Stimulated activated CD8-positive, alpha-beta memory T cell treated with anti-CD3 and anti-CD28 coated beads, Interleukin-12 subunit alpha, Interleukin-12 subunit beta, amount 100 ng/mL, for 24 hours (primary cell): ENCODE measurements at regions not wholly inside any gene's neighbourhood (a gene's known extent, or its start where the extent isn't known, plus 50 kb on each side); places are given as distances from the start of the nearest gene placed in this dataset.
"Not testable (repeated sequence)": the region's sequence is repeated elsewhere in the genome, so short reads cannot be mapped to it uniquely, and the experiment has no call there.

Experiments
- DNase-seq: peaks from one replicate; pipeline ENCODE4 v3.0.0-alpha.2; 2020; ENCODE audit errors: extremely low read depth

DNA sequence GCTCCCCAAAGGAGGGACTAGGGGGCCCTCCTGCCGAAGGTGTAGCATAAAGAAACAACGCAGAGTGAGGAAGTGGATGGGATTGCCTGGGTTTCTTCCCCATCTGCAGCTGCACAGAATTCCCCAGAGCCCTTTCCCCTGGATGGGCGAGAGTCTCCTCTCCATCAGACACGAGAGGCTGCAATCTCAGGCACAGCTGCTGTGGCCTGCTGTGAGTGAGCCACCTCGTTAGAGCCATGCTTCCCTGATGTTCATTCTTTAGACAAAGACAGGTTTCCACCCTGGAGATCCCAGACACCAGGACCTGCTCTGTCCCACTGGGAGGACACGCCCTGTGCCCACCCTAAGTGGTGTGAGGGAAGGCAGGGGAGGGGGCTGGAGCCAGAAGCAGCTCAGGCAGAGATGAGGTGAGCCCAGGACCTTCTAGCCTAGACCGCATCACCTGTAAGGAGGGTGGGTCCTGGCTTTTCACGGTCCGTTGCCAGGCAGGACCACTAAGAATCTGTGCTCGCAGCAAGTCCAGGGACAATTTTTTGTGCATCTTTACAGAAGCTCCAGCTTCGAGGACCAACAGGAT is 268.6 kb upstream of the TCERG1L start:
- DNase-seq, result no peak

DNA sequence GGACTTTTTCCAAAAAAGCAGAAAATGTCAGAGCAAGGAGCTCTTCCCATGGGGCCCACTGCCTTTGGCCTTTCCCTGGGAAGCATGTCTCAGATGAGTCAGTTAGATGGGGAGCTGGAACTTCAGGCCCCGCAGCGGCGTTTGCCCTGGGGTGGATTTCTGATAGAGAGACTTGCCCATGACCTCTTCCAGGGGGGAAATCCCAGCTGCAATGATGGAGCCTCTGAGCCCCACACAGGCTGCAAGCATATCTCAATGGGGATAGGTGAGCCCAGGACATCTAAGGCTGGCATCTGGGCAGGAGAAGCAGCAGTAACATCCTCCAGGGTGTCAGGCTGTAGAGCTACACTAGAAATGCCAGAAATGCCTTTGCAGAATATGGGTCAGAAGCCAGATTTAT is 269.2 kb upstream of the TCERG1L start:
- no peak for DNase-seq

DNA sequence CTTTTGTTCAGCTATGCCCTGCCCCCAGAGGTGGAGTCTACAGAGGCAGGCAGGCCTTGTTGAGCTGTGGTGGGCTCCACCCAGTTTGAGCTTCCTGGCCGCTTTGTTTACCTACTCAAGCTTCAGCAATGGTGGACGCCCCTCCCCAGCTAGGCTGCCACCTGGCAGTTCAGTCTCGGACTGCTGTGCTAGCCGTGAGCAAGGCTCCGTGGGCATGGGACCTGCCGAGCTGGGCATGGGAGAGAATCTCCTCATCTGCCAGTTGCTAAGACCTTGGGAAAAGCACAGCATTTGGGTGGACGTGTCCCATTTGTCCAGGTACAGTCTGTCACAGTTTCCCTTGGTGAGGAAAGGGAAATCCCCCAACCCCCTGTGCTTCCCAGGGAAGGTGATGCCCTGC is 270.0 kb upstream of the TCERG1L start:
- DNase-seq, result not testable (repeated sequence)

DNA sequence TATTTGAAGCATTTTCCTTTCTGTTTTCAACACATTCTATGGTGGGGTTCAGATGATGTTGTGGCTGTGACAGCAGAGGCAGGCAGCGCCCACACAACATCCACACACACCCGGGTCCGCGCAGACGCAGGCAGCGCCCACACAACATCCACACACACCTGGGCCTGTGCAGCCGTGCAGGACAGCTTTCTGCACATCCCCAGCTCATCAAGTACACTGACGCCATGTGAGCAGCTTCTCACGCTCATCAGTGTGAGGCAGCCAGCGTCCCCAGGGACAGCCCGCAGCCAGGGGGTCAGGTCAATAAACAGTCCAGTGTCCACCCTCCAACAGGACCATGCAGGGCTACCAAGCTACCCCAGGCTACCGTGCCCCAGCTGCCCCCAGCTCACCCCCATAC is 272.8 kb upstream of the TCERG1L start:
- no peak for DNase-seq

DNA sequence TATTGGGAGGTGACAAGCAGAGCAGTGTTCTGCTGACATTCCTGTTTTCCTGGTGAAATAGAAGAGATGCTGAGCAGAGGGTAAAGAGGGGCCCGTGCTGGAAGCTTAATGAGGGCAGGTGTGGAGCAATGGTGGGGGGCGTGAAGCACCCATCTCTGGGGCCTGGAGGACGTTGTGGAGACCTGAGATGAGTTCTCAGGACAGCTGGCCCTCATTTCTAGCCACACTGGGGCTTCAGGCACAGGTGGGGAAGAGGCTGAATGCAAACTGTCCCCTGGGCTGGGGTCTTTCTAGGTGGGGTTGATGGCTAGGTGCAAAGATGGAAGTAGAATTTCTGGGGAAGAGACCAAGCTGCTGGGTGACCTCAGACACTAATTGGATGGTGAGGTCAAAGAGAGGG is 274.2 kb upstream of the TCERG1L start:
- DNase-seq, result no peak

DNA sequence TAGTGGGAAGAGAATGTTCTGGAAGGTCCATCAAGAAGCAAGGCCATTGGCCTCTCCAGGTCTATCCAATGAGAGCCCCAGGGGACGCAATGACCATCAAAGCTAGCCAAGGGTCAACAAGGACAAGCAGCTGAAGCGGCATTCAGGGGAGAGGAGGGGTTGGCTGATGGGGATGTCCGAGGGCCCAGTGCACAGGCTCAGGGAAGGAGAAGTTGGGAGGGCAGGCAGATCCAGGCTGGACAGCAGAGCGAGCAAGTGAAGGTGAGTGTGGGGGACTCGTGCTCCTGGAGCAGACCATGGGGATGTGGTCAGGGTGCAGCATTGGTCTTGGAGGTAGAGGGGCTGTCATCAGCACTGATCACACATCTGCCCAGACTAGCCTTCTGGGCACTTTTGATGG is 275.4 kb upstream of the TCERG1L start:
- no peak for DNase-seq

DNA sequence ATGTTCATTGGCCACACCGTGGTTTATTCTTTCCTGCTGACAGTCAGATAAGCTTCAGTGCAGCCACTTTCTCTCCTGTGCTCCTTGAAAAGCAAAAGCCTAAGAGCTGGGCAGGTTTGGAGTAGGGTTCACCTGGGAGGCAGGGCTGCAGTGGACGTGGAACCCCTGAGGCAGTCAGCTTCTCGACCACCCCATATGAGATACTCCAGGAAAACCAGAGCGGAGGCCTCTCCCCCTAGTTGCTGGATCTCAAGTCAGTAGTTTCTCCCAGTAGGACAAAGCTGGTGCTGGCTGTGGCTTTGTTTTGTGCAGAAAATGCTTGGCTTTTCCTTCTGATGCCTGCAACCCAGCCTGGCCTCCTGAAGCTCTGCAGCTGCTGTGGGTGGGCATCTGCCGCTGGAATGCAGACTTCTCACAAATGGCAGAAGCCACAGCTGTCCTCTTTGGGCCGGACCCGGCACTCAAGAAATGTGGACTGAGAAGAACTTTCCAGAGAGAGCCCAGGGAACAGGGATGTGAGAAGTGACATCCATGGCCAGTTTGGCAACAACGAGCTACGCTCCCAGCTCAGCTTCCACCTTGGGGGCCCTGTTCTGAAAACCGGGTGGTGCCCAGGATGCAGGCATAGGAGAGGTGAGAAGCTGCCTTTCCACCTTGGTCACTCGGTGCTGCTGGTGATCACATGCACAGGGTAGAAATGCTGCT is 276.6 kb upstream of the TCERG1L start:
- DNase-seq, result no peak

DNA sequence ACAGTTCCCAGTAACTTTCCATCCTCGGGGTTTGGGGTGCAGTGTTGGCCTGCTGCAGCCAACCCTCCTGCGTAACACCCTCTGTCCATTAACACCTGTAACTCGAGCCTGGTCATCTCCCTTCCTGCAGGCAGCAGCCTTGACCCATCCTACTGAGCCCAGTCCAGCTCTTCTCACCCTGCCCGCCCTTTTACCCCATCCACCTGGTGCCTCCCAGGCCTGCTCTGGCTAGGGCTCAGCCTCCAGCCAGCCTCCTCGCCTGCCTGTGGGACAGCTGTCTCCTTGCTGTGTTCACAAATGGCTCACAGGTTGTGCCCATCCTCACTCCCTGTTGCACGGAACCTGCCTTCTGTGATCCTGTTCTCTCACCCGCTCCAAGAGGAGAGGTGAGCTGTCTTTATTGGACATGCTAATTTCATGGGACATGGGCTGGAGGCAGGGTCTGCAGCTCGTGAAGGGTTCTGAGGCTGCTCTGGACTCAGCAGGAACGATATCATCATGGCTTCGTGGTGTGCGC is 277.2 kb upstream of the TCERG1L start:
- DNase-seq, result no peak

DNA sequence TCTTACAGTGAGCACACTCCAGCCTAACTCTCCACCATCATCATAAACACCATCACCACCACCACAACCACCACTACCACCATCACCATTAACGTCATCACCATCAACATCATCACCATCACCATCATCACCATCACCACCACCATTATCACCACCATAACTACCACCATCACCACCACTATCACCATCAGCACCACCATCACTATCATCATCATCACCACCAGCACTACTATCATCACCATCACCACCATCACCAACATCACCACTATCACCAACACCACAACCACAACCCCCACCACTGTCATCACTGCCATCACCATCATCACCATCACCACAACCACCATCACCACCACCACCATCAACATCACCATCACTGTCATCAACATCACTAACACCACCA is 279.0 kb upstream of the TCERG1L start:
- no peak for DNase-seq

DNA sequence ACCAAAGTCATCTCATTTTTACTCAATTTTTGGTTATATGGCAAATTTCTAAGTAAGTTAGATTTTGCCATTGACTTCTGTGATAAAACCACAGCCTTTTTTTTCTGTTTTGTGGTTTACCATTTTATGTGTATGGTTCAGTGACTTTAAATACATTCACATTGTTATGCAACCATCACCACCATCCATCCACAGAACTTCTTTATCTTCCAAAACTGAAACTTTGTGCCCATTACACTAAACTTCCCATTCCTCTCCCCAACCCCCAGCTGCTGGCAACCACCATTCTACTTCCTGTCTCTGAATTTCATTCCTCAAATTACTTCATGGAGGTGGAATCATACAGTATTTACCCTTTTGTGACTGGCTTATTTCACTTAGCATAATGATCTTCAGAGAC is 280.4 kb upstream of the TCERG1L start:
- no peak for DNase-seq

DNA sequence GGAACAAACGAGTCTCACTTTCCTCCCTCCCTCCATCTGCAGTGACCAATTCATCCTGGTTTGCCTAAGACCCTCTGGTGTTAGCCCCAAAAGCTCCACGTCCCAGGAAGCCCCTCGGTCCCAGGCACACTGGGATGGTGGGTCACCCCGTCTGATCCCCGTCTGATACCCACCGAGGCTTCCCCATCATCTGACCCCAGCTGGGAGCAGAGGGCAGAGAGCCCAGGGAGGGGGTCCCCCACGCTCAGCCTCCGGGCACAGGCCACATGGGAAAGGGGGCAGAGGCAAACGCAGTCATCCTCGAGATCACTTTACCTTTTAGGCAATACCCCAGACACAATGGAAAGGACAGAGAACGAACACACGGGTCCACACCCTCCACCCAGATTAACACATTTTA is 291.6 kb upstream of the PPP2R2D start:
- no peak for DNase-seq

DNA sequence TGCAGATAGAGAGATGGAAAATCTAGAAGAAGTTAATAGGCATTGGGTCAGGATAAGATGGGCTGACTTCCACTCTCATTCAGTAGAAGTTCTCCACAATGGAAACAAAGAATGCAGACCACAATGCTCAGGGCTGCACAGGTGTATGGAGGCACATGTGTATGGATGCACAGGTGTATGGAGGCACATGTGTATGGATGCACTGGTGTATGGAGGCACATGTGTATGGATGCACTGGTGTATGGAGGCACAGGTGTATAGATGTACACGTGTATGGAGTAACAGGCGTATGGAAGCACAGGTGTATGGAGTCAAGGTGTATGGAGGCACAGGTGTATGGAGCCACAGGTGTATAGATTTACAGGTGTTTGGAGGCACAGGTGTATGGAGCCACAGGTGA is 285.7 kb upstream of the PPP2R2D start:
- no peak for DNase-seq

DNA sequence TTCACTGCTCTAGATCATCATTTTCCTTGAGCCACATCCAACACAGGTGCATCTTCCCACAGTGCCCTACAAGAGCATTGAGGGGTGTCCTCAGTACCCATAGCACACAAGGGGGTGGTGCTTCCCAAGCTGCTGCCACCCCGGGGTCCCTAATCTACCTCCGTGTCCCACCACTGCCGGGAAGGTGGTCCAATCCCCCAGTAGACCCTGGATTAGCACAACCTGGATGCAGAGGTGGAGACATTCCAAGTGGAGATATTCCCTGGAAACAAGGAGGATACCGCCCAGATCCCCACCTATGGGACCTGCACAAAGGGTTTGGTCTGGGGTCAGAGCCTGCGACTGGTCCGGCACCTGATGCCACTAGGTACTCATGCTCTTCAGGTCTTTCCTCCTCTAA is 284.8 kb upstream of the PPP2R2D start:
- DNase-seq, result no peak

DNA sequence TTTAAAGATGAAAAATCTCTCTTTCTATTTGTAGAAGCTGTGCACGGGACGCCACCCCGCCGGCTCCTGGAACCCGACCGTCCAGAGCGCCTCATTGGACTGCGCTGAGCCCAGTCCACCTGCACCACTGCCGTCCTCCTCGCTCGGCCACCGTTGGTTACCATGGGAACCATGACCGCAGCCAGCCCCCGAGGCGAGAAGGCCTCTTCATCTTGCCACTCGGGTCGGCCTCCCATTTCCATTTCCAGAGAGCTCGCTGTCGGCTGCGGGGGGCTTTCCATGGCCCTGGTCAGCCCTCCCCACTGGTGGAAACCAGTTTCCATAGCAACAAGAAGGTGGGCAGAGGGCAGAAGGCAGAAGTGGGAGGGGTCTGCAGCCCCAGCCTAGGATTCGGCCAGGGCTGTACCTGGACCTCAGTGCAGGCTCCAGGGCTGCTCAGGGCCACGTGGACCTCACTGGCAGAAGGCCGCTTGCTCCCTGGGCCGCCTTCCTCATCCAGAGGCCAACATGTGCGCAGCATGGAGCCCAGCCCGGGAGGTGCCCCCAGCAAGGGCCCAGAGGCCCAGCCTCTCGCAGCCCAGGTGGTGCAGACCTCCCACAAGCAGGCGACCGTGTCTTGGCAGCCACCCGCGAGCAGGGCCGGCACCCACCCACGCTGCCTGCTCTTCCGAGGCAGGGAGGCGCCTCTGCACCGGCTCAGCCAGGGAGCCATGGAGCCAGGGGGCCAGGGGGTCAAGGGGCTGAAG is 283.5 kb upstream of the PPP2R2D start:
- no peak for DNase-seq

DNA sequence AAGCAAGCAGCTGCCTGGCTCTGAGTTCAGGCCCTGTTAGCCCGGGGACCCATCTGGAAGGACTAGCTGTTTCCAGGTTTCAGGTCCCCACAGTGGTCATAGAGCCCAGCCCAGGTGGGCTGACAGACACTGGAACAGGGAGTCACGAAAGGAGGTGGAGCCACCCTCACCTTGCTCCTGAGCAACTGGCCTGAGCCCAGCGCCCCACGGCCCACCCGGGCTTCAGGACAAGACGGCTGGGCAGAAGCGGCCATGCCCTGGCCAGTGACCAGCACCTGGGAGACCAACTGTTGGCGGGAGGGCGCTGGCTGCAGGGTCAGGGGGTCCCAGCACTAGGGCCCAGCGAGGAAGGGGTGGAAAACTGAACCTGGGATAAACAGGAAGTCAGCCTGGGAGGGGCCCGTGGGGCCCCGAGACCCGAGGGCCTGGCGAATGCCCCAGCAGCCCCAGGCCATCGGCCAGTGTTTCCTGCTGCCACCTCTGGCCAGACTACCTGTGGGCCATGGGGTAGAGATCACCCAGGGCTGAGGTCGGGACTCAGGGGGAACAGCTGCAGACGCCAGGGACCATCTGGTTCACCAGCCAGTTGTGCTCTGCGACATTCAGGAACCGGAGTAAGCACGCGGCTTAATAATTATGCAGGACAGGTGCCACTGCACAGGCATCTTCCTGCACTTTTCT is 282.1 kb upstream of the PPP2R2D start:
- DNase-seq, result no peak

DNA sequence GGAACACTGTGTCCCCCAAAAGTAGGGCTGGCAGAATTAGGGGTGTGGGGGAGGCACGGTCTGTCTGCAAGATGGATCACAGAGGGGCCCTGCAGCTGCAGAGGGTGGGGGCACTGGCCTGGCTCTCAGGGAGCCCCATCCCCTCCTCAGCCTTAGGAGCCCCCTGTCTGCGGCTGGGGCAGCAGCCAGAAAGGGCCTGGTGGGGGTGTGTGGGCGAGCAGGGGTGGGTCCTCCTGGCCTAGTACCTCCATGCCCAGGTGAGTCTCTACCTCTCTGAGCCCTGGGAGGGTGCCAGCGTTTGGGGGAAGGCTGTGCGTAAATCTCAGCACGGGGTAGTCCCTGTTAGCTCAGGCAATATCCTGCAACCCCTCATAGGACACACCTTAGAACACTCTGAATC is 280.5 kb upstream of the PPP2R2D start:
- no peak for DNase-seq

DNA sequence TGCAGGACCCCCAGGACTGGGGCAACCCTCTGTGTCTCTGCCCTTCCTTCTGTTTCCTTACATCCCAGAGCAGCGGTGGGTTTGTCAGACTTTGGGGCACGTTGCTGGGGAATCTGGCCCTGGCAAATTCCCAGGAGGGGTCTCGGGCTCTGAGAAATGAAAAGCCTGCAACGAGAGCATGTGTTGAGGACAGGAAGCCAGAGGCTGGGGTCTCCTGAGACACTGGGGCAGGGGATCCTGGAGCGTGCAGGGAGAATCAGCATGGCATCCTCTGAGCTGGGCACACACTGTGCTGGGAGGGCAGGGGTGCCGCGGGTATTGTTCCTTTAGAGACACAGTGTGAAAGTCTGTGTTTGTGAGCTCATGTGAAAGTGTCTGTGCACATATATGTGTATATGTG is 279.9 kb upstream of the PPP2R2D start:
- no peak for DNase-seq

DNA sequence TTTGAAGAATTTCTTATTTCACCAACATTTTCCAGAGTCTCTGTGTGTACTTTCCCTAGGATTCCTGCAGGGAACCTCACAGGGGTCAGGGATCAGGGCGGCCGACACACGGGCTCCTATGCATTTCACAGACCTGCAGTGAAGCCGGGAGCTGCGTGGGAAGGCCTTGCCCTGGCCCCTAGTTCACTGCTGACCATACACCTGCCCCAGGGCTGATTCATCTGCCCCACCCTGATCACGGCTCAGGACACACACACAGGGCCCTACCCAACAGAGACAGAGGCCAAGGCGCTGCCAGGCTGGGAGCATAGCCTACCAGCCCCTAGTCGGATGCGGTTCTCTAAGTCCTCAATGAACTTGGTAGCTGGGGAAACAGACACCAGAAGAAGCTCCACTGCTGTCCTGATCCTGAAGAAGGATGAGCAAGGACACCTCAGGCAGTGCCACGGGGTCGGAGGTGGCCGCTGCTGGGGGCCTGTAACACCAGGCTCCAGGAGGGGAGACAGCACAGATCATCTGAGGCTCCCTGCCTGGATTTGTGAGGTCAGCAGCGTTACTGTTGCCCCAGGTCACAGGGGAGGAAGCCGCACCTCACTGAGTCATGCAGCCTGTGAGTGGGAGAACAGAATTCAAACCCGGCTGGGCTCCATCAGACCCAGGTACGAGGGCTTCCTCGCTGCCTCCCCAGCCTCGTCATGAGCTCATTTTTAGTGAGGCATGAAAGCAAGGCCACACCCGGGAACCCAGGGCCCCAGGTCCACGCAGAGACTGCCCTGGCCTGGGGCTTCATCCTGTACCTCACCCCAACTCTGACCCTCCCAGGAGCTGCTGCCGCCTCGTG is 278.8 kb upstream of the PPP2R2D start:
- no peak for DNase-seq

DNA sequence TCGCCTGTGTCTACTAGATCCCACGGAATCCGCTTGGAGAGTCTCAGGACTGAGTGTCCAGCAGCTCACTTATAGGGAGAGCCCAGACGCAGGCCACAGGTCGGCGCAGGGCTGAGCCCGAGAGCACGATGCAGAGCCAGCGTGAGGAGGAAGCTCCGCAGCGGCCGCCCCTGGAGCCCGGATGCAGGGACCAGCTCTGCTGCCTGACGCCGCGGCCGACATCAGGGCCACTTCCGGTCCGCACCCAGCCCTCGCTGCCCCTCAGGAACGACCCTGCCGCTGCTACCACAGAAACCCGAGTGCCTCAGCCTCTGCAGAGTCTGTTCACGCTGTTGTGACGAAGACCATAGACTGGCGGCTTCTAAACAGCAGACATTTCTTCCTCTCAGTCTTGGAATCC is 275.8 kb upstream of the PPP2R2D start:
- no peak for DNase-seq

DNA sequence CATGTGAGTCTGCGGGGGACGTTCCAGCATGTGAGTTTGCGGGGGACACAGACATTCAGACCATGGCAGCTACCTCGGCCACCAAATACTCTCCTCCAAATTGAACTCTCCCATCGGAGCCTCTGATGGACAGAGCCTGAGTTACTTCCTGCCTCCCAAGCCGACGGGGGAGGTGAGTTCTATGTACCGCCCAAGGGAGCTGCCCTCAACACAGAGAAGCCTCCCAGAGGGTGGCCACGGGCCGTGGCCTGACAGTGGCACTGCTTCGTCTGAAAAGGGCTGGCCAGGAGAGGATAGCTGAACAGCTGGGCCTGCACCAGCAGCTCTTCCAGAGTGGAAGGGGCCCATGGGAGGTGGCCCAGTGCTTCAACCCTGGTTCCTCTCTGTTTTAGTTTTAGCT is 274.5 kb upstream of the PPP2R2D start:
- no peak for DNase-seq

DNA sequence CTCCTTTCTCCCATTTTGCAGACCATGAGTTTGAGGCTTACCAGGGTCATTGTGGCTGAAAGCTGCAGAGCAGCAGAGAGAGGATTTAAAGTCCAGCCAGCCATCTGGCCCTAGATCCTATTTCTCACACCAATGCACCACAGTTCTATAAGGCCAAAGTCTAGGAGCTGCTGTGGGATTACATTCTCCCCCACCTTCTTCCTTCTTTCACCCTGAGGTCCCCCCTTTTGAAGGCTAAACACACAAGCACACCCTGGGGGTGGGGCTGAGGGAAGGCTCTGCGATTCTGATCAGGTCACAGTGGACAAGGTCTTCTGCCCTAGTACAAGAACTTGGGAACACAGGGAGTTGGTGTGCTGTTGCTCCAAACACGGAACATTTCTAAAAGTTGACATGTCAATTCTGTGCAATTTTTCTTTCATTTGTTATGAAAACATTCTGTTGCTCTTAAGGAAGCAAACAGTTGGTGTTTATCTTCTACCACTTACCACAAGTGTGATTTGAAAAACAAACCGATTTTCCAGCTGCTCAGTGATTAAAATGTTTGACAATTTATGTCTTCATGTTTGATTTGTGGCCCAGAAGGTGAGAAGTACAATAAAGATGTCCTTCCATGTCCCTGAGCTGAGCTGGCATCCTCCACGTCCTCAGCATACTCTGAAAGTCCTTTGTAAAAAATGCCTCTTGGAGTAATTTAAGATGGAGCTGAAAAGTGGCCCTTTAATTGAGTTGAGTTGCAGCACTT is 271.6 kb upstream of the PPP2R2D start:
- DNase-seq, result no peak
